MM.1S (cell line): ENCODE measurements at regions not wholly inside any gene's neighbourhood (a gene's known extent, or its start where the extent isn't known, plus 50 kb on each side); places are given as distances from the start of the nearest gene placed in this dataset.

Experiments
- CTCF ChIP-seq: fragments of 300-600 bp; sonication (generic); IDR thresholded peaks from 2 replicates; pipeline ENCODE4 v1.5.1; 2016; ENCODE audit warnings: antibody characterized with exemption, low read length, mixed read lengths
- EZH2 ChIP-seq: fragments of 300-600 bp; sonication (generic); optimal IDR thresholded peaks from 2 replicates; pipeline ENCODE3; 2017; ENCODE audit warnings: low read depth, mild to moderate bottlenecking, antibody characterized with exemption, low read length, mixed read lengths
- EZH2phosphoT487 ChIP-seq: fragments of 300-600 bp; sonication (generic); IDR thresholded peaks from 2 replicates; pipeline ENCODE4 v1.6.1; 2018; ENCODE audit warnings: antibody characterized with exemption, low read length

- TF ChIP-seq CTCF: no peak
- TF ChIP-seq EZH2phosphoT487: no peak
- no peak for TF ChIP-seq EZH2
These were observed 1324.7 kb downstream of the GATA3 start for GRCh38 chr10:9379183-9379582.
